Ishikawa (cell line): ENCODE measurements at regions not wholly inside any gene's neighbourhood (a gene's known extent, or its start where the extent isn't known, plus 50 kb on each side); places are given as distances from the start of the nearest gene placed in this dataset.

Experiments
- CEBPB ChIP-seq: IDR thresholded peaks from 2 replicates; pipeline ENCODE4 v1.6.1; 2012
- CREB1 ChIP-seq: IDR thresholded peaks from 2 replicates; pipeline ENCODE4 v1.6.1; 2012; ENCODE audit warnings: low read depth
- EGR1 ChIP-seq: IDR thresholded peaks from 2 replicates; pipeline ENCODE4 v1.6.1; 2012
- EP300 ChIP-seq: IDR thresholded peaks from 2 replicates; pipeline ENCODE4 v1.6.1; 2012; ENCODE audit warnings: borderline replicate concordance
- FOXM1 ChIP-seq: IDR thresholded peaks from 2 replicates; pipeline ENCODE4 v1.6.1; 2012; ENCODE audit warnings: low read depth, borderline replicate concordance
- MAX ChIP-seq: IDR thresholded peaks from 2 replicates; pipeline ENCODE4 v1.6.1; 2012
- NFIC ChIP-seq: IDR thresholded peaks from 2 replicates; pipeline ENCODE4 v1.6.1; 2012
- RAD21 ChIP-seq: IDR thresholded peaks from 2 replicates; pipeline ENCODE4 v1.6.1; 2012; ENCODE audit warnings: low read depth
- REST ChIP-seq: IDR thresholded peaks from 2 replicates; pipeline ENCODE4 v1.6.1; 2012; ENCODE audit warnings: low read depth, mild to moderate bottlenecking
- TAF1 ChIP-seq: IDR thresholded peaks from 2 replicates; pipeline ENCODE4 v1.6.1; 2012; ENCODE audit warnings: low read depth, mild to moderate bottlenecking
- TCF12 ChIP-seq: IDR thresholded peaks from 2 replicates; pipeline ENCODE4 v1.6.1; 2012; ENCODE audit warnings: low read depth
- TEAD4 ChIP-seq: IDR thresholded peaks from 2 replicates; pipeline ENCODE4 v1.6.1; 2012
- YY1 ChIP-seq: IDR thresholded peaks from 2 replicates; pipeline ENCODE4 v1.6.1; 2012; ENCODE audit warnings: low read depth
- ZBTB7A ChIP-seq: IDR thresholded peaks from 2 replicates; pipeline ENCODE4 v1.6.1; 2012; ENCODE audit warnings: low read depth
- TF ChIP-seq, protein P1 (sequence below): IDR thresholded peaks from 2 replicates; pipeline ENCODE4 v1.6.1; 2012

DNA sequence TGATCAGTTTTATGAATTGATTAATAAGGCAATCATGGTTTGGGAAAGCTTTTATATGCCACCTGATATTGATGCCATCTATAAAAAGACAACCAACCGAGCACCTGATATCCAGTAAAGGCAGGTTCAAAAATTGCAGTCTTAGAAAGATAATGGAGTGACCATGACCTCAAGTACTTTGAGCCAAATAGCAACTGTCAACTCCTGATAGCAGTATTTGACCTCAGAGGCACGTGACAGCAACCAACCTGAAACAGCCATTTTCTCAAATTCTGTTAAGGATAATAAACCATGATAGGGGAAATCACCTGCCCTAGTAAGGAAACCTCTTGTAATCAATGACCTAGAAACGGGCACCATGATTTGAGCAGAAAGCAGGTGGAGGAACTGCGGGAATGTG is 77.1 kb upstream of the NFE2L3 start:
- TF ChIP-seq TCF12 (no peak), CREB1 (no peak), CEBPB (no peak), YY1 (no peak), TEAD4 (no peak), MAX (no peak), RAD21 (no peak), EGR1 (no peak), REST (no peak), FOXM1 (no peak), EP300 (no peak), ZBTB7A (no peak), NFIC (no peak), TAF1 (no peak)
- TF ChIP-seq, protein P1, sequence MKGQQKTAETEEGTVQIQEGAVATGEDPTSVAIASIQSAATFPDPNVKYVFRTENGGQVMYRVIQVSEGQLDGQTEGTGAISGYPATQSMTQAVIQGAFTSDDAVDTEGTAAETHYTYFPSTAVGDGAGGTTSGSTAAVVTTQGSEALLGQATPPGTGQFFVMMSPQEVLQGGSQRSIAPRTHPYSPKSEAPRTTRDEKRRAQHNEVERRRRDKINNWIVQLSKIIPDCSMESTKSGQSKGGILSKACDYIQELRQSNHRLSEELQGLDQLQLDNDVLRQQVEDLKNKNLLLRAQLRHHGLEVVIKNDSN, result no peak

- no peak for TF ChIP-seq TEAD4
- no peak for TF ChIP-seq REST
- no peak for TF ChIP-seq TCF12
- no peak for TF ChIP-seq CREB1
- no peak for TF ChIP-seq TAF1
- no peak for TF ChIP-seq NFIC
- no peak for TF ChIP-seq EGR1
- TF ChIP-seq MAX, result no peak
- no peak for TF ChIP-seq YY1
- TF ChIP-seq, protein P1, result no peak
- TF ChIP-seq FOXM1, result no peak
- no peak for TF ChIP-seq ZBTB7A
- TF ChIP-seq RAD21, result no peak
- TF ChIP-seq CEBPB, result no peak
Measured at GRCh38 chr7:26076691-26077090, 75.3 kb upstream of the NFE2L3 start.

GRCh38 chr7:26078437-26079336 is 73.3 kb upstream of the NFE2L3 start:
- TF ChIP-seq CREB1 (no peak), RAD21 (peak; percentile 34; the same call in 1 of the 2 replicates)

DNA sequence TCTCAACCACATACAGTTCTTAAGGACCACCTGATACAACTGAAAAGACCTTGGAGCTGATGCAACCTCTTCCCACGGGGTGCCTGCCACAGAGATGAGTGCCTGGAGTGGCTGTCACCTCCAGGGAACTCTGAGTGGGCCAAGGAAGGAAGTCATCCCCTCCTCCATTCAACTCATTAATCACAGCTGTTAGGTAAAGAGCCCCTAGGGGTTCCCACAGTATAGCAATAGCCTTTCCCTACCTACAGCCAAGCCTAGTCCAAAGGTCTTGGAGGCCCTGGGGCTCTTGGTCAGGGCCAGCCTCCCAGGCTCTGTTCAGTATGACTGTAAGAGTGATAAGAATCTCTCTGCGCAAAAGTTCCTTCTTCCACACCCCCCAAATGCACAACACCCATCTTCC is 70.4 kb upstream of the NFE2L3 start:
- TF ChIP-seq MAX (no peak), TEAD4 (no peak), EGR1 (no peak), ZBTB7A (no peak), NFIC (no peak), TCF12 (no peak), REST (no peak), FOXM1 (no peak), RAD21 (no peak), YY1 (no peak), EP300 (no peak)
- TF ChIP-seq, protein P1, result no peak
